RKO (cell line): ENCODE measurements at regions not wholly inside any gene's neighbourhood (a gene's known extent, or its start where the extent isn't known, plus 50 kb on each side); places are given as distances from the start of the nearest gene placed in this dataset.

Experiments
- DNase-seq: peaks from one replicate; pipeline ENCODE4 v3.0.0-alpha.2; 2016; ENCODE audit warnings: low spot score

DNA sequence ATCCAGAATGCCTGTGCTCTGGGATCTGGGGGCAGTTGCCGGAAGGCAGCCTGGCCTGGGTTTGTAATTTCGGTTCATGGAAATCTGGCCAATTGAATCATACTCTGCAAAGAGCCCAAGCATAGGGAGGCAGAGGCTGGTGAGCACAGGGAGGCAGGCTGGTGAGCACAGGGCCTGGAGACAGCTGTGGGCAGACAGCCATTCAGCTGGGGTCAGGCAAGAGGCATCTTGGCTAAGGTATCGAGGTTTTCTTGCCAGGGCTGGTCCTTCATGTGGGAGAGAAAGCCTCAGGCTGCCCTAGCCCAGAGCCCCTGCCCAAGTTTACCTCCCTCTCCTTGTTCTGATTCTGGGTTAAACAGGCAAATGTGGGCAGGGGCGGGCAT, 63.7 kb upstream of the BAIAP2L1 start:
- no peak for DNase-seq

GRCh38 chr7:98463837-98464557, 63.1 kb upstream of the BAIAP2L1 start:
- DNase-seq: no peak

- no peak for DNase-seq
Observed at GRCh38 chr7:98462911-98463633, 62.2 kb upstream of the BAIAP2L1 start.

- no peak for DNase-seq
Observed at GRCh38 chr7:98460902-98461301, 60.0 kb upstream of the BAIAP2L1 start.

- no peak for DNase-seq
Observed at GRCh38 chr7:98459529-98459928, 58.6 kb upstream of the BAIAP2L1 start.

DNA sequence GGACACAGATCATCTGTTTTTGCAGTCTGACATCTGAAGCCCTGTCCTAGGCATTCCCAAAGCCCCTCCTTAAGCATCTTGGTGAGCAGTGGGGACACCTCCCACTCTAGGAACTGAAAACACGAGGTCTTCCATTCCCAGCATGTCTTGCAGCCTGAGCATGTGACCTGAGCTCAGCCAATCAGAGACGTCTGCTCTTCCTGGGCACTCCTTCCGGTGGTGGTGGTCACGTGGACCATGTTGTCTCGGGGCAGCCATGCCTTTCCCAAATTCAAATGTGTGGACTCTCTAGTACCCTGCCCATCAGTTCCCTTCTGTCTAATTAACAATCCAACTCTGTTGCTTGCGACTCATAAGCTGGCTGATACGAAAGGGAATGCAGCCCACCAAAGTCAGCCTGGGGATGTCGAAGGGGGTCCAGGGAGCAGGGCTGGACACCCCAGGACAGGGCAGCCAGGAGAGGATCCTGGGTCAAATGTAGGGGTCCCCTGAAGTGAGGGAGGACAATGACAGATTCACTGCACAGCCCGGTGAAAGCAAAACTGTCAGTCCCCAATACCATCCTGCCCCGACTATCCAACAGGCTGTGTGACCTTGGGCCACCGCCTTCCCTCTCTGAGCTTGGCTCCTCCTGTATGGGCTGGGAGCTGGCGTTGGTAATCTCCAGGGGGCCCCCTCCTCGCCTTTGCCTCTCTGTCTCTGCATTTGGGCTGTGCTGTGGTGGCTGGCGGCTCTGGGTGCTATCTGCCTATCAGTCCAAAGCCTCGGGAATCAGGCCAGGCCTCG, 57.4 kb upstream of the BAIAP2L1 start:
- no peak for DNase-seq

- no peak for DNase-seq
Observed at GRCh38 chr7:98456866-98457265, 56.0 kb upstream of the BAIAP2L1 start.

- DNase-seq: no peak
Observed at GRCh38 chr7:98452791-98453190, 51.9 kb upstream of the BAIAP2L1 start.
